A673 (cell line): ENCODE measurements at regions not wholly inside any gene's neighbourhood (a gene's known extent, or its start where the extent isn't known, plus 50 kb on each side); places are given as distances from the start of the nearest gene placed in this dataset.

Experiments
- BruUV-seq: library from RNA; stranded (reverse); fragments of 400-500 nt; replicated peaks from 2 replicates; lab custom pipeline; 2021; lab: Mats Ljungman, UMichigan
- CTCF ChIA-PET: fragments of 300-600 bp; sonication (Branson Sonifier 250); formaldehyde crosslinking; loops from one replicate; lab custom pipeline; 2022; ENCODE audit warnings: antibody characterized with exemption; lab: Charles Lee
- POLR2A ChIA-PET: fragments of 300-600 bp; sonication (Branson Sonifier 250); formaldehyde crosslinking; loops from one replicate; lab custom pipeline; 2022; ENCODE audit warnings: antibody characterized with exemption; ENCODE audit not compliant: low non-redundant PET; lab: Charles Lee
- DNase-seq: peaks from one replicate; pipeline ENCODE4 v3.0.0-alpha.2; 2015; ENCODE audit warnings: low spot score
- H3K27ac ChIP-seq: fragments of 200-600 bp; sonication (generic); 2 replicates; pipeline ENCODE4 v1.5.1; 2016; ENCODE audit warnings: mixed run types, low read depth, mild to moderate bottlenecking, mixed read lengths, antibody characterized with exemption, low read length; ENCODE audit not compliant: poor library complexity, severe bottlenecking
- H3K27me3 ChIP-seq: fragments of 200-600 bp; sonication (generic); replicated peaks from 2 replicates; pipeline ENCODE4 v1.6.1; 2017; ENCODE audit warnings: mixed run types, low read depth, mild to moderate bottlenecking, mixed read lengths, antibody characterized with exemption, low read length; ENCODE audit not compliant: insufficient read depth, poor library complexity
- H3K36me3 ChIP-seq: fragments of 200-600 bp; sonication (generic); 2 replicates; pipeline ENCODE4 v1.6.1; 2016; ENCODE audit warnings: mixed run types, mild to moderate bottlenecking, mixed read lengths, antibody characterized with exemption, low read length; ENCODE audit not compliant: insufficient read depth, poor library complexity, severe bottlenecking
- H3K4me1 ChIP-seq: fragments of 200-600 bp; sonication (generic); 2 replicates; pipeline ENCODE4 v1.6.1; 2017; ENCODE audit warnings: mixed run types, mild to moderate bottlenecking, mixed read lengths, antibody characterized with exemption, low read length; ENCODE audit not compliant: insufficient read depth, poor library complexity, severe bottlenecking
- H3K4me3 ChIP-seq: fragments of 200-600 bp; sonication (generic); 2 replicates; pipeline ENCODE4 v1.5.1; 2016; ENCODE audit warnings: low read depth, mixed run types, mild to moderate bottlenecking, mixed read lengths, low read length; ENCODE audit not compliant: poor library complexity, severe bottlenecking
- H3K9me3 ChIP-seq: fragments of 200-600 bp; sonication (generic); 2 replicates; pipeline ENCODE4 v1.6.1; 2016; ENCODE audit warnings: mixed run types, low read depth, mild to moderate bottlenecking, mixed read lengths, antibody characterized with exemption, low read length; ENCODE audit not compliant: poor library complexity, severe bottlenecking
- CTCF ChIP-seq: fragments of 300-800, 200-600 bp; sonication (generic); conservative IDR thresholded peaks from 2 replicates; pipeline ENCODE4 v1.5.1; 2017; ENCODE audit warnings: low read depth, mild to moderate bottlenecking, antibody characterized with exemption, low read length, moderate library complexity, mixed read lengths
- EZH2 ChIP-seq: fragments of 200-600 bp; sonication (generic); IDR thresholded peaks from 2 replicates; pipeline ENCODE4 v1.6.1; 2017; ENCODE audit warnings: borderline replicate concordance, low read depth, mild to moderate bottlenecking, mixed read lengths, antibody characterized with exemption, low read length; ENCODE audit not compliant: poor library complexity, severe bottlenecking
- intact Hi-C: fragments of 100-400 bp; cut with micrococcal nuclease; formaldehyde crosslinking; loops from one replicate; pipeline ENCODE4 v1.10.0; 2022; ENCODE audit not compliant: unreplicated experiment

- no TSS peak for BruUV-seq
- no peaks in the 10 kb centered on the region for H3K4me1 ChIP-seq
- no peak for TF ChIP-seq CTCF
- no peak for TF ChIP-seq EZH2
- no peaks in the 10 kb centered on the region for H3K27me3 ChIP-seq
- H3K9me3 ChIP-seq: no peaks in the 10 kb centered on the region
- no peak overlapping the region for H3K4me3 ChIP-seq
- H3K36me3 ChIP-seq: no peaks in the 10 kb centered on the region
- DNase-seq: no peak
- intact Hi-C loops: no loop called here
- ChIA-PET POLR2A (no interaction called here), CTCF (no interaction called here)
- no peak overlapping the region for H3K27ac ChIP-seq
Observed at GRCh38 chr15:83396101-83396500, 51.0 kb upstream of the SH3GL3 start.
